Epithelial cell of prostate (primary cell): ENCODE measurements at regions not wholly inside any gene's neighbourhood (a gene's known extent, or its start where the extent isn't known, plus 50 kb on each side); places are given as distances from the start of the nearest gene placed in this dataset.
"Not testable (repeated sequence)": the region's sequence is repeated elsewhere in the genome, so short reads cannot be mapped to it uniquely, and the experiment has no call there.

Experiments used
- DNase-seq: peaks from one replicate; pipeline ENCODE4 v3.0.0-alpha.2; 2011; ENCODE audit warnings: low read depth, low spot score
- H3K27ac ChIP-seq: fragments of 450-650 bp; 2 replicates; pipeline ENCODE4 v1.5.1; 2017; ENCODE audit warnings: mild to moderate bottlenecking

DNA sequence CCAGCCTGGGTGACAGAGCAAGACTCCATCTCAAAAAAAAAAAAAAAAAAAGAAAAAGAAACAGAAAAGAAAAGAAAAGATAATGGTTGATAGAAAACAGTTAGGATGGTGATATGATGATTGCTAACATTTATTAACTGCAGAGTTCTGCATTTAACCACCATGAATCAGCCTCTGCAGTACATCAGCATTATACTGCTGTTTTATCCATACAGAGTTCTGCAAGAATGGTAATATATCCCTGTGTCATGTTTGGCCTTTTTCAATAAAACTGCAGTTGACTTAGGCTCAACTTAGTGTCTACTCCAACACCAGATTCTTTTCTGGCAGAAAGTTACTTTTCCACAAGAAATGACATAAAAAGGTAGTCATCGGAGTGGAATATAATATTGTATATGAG lies 62.6 kb downstream of the DUSP6 start:
- H3K27ac ChIP-seq: no peak overlapping the region
- DNase-seq: no peak

- no peak overlapping the region for H3K27ac ChIP-seq
- DNase-seq: peak; percentile 27
Observed at GRCh38 chr12:89288959-89289358, 63.3 kb downstream of the DUSP6 start.

GRCh38 chr12:89286501-89286900 lies 65.8 kb downstream of the DUSP6 start:
- no peak overlapping the region for H3K27ac ChIP-seq

GRCh38 chr12:89281539-89281867 lies 70.8 kb downstream of the DUSP6 start:
- no peak for DNase-seq
- H3K27ac ChIP-seq: no peak overlapping the region

More at GRCh38 chr12:89286501-89286900, 65.8 kb downstream of the DUSP6 start:
- DNase-seq: no peak

DNA sequence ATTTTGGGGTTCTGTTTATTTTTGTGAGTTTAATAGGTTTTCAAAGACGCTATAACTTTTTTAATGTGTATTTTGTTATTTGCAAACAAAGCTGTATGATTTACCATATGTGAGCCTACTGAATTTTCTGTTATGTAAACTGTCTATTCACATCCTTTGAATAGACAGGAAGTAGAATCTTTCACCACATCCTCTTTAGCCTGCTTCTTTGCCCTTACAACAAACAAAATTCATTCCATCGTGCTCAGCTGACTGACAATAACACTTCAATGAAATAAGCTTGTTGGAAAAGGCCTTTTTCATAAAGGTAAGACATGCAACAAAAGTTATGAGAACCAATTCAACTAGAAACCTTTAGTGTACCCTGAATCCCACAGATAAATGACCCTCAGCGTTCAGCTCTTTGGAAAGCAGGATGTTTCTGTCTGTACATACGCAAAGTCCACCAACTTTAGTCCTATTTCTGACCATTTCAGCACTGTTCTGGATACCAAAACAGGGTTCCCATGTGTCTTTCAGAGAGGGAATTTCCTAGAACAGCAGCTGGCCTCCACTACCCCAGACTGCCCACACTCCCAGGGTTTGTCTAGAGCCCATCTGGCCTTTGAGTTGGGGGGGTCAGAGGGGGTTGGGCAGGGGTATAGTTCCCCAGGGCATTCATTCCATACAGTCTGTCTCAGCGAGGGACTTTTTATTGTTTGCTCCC lies 71.3 kb downstream of the DUSP6 start:
- no peak for DNase-seq
- no peak overlapping the region for H3K27ac ChIP-seq

DNA sequence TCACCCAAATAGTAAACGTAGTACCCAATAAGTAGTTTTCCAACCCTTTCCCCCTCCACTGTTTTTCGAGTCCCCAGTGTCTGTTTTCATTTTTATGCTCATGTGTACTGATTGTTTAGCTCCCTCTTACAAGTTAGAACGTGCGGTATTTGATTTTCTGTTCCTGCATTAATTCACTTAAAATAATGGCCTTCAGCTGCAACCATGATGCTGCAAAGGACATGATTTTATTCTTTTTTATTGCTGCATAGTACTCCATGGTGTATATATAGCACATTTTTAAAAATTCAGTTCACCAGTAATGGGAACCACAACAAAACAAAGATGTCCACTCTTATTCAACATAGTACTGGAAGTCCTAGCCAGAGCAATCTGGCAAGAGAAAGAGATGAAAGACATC lies 72.8 kb downstream of the DUSP6 start:
- H3K27ac ChIP-seq: no peak overlapping the region
- DNase-seq: no peak

DNA sequence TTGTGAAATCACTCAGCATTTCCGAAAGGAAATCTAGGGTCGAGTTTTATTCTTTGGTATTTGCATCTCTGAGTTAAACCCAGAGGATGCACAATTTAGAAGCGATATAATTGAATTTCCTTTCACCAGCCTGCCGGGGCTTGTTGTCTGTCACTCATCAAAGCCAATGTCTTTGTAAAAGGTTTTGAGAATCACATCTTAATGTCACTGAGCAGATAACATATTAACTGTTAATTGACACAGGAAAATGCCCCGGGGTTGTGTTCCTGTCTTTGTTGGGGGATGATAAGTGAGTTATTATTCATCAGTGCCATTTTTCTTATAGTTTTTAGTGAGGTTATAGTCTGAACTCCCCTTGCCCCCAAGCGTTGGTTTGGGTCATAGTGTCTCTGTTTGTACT lies 73.4 kb downstream of the DUSP6 start:
- DNase-seq: no peak
- H3K27ac ChIP-seq: no peak overlapping the region

- no peak overlapping the region for H3K27ac ChIP-seq
- DNase-seq: no peak
Observed at GRCh38 chr12:89278169-89278568, 74.1 kb downstream of the DUSP6 start.

DNA sequence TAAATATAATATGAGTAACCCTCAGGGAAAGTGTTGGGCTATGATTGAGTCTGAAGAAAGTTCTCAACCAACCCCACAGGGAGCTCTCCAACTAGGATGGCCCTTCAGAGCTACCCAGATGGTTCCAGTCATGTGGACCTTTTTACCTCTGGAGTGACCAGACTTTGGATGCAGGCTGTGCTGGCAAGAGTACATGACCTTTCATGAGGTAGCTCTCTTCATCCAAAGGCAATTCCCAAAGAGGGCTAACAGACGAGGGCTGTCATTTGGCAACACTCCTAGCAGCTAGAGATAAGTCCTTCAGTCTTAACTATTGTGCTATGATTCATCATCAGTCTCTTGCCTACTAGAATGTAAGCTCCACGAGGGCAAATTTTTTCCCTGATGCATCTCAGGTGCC lies 75.4 kb downstream of the DUSP6 start:
- no peak overlapping the region for H3K27ac ChIP-seq
- no peak for DNase-seq

- DNase-seq: no peak
- no peak overlapping the region for H3K27ac ChIP-seq
Observed at GRCh38 chr12:89273525-89273924, 78.8 kb downstream of the DUSP6 start.

DNA sequence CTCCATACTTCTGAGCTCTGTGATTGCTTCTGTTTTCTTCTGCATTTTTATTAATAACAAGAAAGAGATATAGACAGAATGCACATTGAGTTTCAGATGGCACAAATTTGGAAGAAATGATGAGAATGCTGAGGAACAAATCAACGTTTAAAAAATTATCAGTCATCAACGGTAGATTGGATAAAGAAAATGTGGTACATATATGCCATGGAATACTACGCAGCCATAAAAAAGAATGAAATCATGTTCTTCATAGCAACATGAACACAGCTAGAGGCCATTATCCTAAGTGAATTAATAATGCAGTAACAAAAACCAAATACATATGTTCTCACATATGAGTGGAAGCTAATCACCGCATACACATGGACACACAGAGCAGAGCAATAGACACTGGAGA lies 81.8 kb downstream of the DUSP6 start:
- DNase-seq: no peak

GRCh38 chr12:89269174-89269573 lies 83.1 kb downstream of the DUSP6 start:
- H3K27ac ChIP-seq: no peak overlapping the region
- DNase-seq: no peak

More for the DNA sequence above, 81.8 kb downstream of the DUSP6 start:
- H3K27ac ChIP-seq: no peak overlapping the region

GRCh38 chr12:89267404-89267803 lies 84.9 kb downstream of the DUSP6 start:
- no peak overlapping the region for H3K27ac ChIP-seq
- no peak for DNase-seq

- not testable (repeated sequence) for DNase-seq, H3K27ac ChIP-seq
Observed at GRCh38 chr12:89266574-89267188, 85.6 kb downstream of the DUSP6 start.

DNA sequence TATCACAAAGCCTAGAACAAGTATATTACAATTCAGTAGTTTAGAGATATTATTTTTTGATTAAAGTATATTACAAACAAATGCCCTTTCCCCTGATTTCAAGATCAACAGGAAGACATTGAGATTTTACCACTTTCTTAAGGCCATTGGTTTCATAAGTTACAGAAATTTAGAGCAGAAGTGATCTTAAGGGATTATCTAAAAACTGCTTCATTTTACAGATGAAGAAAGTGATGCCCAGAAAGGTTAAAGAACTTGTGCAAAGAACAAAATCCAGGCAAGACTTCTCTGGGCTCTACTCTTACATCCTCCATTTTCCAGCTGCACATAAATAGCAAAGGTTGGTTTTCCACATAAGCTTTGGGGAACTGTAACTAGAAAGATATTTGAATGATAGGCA lies 87.5 kb downstream of the DUSP6 start:
- DNase-seq: no peak
- H3K27ac ChIP-seq: no peak overlapping the region

DNA sequence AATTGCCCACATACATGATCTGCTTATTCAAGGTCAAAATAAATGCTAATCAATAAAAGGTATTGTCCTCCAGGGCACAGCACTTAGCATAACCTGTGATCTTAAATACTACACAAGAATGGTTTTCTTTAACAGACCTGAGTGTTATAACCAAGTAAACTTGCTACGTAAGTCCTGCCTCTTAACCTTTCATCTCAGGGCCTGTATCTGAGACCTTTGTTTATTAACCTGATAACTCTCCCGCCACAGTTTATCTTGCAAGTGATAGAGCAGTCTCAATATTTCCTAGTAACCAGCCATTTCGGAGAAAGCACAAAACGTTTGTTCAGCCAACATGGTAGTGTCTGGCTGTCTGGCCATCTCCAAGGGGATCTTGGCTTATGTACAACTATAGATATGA lies 88.4 kb downstream of the DUSP6 start:
- DNase-seq: no peak
- no peak overlapping the region for H3K27ac ChIP-seq

GRCh38 chr12:89262855-89263552 lies 89.3 kb downstream of the DUSP6 start:
- H3K27ac ChIP-seq: no peak overlapping the region
- DNase-seq: no peak

DNA sequence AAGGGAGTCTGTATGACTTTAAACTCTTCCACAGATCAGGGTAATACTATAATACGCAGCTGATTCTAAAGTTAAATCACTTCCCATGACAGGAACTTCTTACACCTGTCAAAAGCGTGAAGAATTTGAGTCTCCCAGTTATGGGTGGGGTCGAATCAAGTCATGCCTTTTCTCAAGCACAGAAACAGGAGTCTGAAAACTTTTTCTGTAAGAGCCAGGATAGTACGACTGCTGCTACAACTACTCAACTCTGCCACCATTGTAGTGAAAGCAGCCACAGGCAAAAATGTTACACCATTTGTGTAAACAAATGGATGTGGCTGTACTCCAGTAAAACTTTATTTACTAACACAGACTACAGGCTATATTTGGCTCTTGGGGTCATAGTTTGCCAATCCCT lies 90.3 kb downstream of the DUSP6 start:
- DNase-seq: no peak
- no peak overlapping the region for H3K27ac ChIP-seq

GRCh38 chr12:89260841-89261637 lies 91.3 kb downstream of the DUSP6 start:
- H3K27ac ChIP-seq: no peak overlapping the region
- no peak for DNase-seq

DNA sequence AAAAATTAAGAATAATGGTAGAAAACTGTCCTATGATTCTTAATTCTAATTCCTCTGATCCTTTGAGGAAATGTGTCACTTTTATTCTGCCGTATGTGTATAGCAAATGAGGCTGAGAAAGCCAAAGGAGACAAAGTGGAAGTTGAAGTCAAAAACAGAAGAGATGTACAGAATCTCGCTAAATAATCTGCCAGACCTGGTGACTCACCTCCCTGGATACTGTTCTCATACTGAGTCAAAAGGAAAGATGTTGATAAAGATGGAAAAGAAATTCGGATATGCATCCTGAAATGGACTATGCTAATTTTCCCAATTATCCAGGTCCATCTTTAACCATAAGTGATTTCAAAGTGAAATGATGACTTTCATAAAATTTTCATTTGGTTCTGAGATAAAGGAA lies 92.5 kb downstream of the DUSP6 start:
- no peak for DNase-seq
- H3K27ac ChIP-seq: no peak overlapping the region
